NCI-H2081 (cell line): ENCODE measurements at regions not wholly inside any gene's neighbourhood (a gene's known extent, or its start where the extent isn't known, plus 50 kb on each side); places are given as distances from the start of the nearest gene placed in this dataset.
"Not testable (repeated sequence)": the region's sequence is repeated elsewhere in the genome, so short reads cannot be mapped to it uniquely, and the experiment has no call there.

ENCODE experiments used
- DNase-seq, 2 experiments: peaks; one replicate each; lab custom pipeline; 2025; lab: John Stamatoyannopoulos, UW

DNA sequence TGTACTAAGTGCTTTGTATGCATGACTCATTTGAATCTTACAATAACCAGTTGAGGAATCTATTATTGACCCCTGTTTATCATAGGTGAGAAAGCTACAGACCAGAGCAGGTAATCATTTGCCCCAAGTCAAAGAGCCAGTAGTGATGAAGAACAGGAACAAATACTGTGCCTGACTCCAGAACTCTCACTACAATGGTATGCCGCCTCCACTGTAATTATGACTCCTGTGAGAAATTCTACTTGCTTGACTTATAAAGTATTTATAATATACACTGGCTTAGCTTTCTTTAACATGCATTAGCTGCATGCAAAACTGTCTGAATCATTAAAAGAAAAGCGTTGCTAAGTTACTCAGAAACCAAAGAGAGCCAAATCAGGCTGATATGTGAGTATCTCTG, 92.6 kb downstream of the ZNF281 start:
- DNase-seq: no peak

DNA sequence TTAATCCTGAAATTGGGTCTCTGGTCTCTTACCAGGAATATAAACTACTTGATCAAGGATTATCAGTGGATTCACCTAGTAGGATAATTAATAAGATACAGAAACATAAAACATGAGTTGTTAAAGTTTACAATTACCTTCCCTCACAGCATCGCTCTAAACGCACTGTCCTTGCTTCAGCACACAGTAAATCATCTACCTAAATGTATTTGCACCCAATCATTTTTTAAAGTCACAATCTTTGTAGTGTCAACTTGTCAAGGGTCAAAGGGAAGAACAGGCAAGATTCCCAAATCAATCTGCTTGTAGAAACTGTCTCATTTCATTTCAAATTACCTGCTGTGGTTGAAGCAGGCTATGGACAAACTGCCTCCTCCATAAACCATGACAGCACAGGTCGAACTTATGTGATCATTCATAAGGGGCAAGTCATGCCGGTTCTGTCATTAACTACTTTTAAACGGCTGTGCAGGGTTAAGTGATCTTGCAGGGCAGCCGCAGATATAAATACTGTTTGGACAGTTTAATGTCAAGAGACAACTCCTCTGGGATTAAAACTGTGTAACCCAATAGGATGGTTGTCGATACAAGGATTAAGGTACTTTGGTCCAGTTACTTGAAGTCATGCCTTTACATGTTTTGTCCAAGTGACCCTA, 93.6 kb downstream of the ZNF281 start:
- DNase-seq: no peak

DNA sequence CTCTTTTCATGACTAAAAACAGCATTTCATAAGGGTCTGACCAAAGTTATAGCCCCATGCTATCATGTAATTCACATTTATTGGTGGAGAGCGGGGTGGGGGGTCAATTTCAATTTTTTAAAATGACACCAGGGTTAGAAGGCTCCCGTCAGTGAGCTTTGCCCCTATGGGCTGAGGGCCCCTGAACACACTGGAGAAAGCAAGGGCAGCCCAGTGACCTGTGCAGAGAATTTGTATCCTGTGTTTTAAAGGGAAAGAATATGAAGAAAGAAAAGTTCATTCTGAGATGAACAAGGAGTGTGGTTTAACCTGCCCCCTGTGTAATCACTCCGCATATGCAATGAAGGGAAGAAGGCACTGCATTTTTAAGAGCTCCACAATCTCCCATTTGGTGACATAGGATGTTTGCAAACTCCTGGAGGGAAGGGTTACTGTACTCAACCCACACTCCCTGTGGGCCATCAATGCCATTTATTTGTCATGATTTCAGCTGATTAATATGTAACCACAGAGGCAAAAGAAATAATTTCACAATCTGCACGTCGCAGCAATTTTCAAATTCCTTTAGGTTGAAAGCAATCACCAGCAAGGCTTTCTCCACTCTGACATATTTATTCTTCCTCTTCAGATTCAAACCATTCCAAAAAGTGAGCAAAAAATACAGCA, 95.6 kb downstream of the ZNF281 start:
- DNase-seq: no peak

DNA sequence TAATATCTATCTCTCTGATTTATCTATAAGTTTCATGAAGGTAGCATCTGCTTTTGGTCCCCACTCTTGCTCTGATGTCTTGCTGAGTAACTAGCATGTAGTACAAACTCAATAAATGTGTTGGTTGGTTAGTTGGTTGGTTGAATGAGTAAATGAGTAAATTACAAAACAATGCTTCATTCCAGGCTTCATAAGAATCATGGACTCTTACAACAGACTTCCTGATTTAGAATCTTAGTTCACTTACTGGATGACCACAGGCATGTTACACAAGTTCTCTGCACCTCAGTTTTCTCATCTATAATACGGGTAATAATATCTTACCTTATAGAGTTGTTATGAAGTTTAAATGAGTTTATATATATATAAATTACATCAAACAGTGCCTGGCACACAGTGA, 98.6 kb downstream of the ZNF281 start:
- DNase-seq: no peak

DNA sequence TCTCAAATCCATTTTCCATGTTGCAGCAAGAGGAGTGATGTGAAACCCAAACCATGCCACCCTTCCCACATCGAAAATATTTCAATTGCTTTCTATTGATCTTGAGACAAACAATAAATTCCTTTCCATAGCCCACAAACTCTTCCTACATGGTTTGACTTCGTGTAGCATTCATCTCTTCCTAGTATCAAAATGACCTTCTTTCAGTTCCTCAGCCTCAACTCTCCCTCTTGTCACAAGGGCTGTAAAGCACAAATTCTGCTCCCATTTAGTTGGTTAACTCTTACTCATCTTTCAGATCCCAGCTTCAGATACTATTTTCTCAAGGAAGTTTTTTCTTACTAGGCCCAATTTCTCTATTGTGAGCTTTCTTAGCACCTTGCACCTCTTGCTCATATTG, 99.0 kb downstream of the ZNF281 start:
- no peak for DNase-seq

DNA sequence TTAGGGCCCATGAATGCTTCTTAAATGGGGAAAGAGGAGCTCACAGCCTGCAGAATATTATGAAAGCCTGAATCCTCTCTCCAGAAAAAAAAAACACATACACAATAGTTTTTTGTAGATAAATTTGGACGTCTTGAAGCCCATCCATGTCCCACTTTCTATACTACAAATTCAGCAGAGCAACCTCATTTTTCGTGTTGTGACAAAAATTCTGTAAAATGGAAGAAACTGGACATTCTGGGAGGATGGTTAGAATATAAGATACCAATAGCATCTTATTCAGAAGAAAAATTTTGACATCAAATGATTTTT, 102.1 kb downstream of the ZNF281 start:
- no peak for DNase-seq

DNA sequence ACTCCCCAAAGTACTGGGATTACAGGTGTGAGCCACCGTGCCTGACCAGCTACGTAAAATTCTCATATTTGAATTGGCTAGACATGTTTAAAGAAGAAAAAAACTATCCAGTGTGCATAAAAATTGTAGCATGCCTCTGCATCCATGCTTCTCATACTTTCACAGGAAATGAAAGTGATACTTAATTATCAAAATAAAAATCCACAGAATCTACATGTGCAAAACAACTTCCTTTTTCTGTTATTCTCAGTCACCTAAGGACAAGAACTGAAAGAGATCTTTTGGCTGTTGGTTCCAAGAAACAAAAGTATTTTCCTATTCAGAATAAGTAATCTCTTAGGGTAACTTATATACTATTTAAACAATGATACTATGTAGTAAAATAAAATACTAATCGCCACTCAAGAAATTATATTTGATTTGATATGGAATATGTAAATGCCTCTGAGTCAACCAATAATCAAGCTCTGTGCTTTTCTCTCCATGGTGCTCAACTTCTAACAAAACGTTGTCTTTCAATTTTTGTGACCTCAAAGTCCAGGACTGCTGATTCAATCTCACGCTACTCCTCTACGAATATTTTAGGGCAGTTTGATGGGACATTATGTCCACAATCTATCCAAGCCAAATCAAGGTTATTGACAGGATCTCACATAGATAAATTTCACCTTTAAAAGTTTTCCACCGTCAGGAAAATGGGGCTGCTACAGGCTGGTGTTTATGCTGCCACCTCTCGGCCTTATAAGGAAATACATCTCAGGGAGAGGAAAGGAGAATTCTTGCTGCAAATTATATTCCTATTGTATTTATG, 102.7 kb downstream of the ZNF281 start:
- DNase-seq: peak; percentile 42 to 48

DNA sequence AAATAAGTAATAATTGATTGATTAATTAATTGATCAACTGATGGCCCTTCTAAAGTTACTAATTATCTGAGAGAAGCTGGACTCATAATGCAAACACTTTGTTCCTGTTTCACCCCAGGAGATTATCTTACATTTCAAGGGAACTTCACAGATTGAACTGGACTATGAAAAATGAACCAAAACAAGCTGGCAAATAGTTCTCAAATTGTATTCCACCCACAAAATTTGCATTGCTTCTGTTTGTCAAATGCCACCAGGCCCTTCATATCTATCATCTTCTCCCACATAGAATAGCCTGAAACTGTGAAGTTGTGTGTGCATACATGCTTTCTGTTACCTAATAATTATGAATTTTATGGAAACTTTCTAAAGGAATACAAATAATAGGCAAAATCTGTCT, 104.0 kb downstream of the ZNF281 start:
- no peak for DNase-seq

DNA sequence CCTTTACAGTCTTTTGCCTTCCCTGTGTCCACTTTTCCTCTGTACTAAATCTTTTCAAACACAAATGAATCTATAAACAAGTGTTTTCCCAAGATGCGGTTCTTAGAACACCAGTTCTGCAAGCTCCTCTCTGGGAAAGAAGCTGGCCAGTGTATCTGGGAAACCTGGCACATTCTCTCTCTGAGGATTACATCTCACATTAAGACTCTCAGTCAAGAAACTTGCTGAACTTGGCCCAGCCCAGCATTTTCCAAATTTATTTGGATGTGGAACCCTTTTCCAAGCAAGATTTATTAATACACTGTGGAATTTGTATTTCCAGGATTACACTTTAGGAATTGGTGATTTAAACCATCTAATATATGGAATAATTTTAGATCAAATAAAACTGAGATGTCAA, 105.7 kb downstream of the ZNF281 start:
- no peak for DNase-seq

DNA sequence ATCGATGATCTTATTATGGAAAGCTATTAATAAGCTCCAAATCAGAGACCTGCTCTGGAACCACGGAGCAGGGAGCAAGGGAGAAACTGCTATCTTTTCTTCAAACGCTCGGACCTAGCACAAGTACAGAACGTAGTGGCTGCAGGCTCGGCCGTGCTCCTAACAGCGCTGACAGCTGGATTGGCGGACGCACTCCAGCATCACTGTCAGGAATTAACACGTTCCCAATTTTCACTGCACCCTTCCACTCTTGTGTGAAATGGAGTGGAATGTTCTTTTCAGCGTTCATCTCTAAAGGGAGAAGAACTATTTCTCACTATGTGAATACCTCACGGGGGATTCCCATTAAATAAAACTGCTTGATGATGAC, 106.9 kb downstream of the ZNF281 start:
- no peak for DNase-seq

DNA sequence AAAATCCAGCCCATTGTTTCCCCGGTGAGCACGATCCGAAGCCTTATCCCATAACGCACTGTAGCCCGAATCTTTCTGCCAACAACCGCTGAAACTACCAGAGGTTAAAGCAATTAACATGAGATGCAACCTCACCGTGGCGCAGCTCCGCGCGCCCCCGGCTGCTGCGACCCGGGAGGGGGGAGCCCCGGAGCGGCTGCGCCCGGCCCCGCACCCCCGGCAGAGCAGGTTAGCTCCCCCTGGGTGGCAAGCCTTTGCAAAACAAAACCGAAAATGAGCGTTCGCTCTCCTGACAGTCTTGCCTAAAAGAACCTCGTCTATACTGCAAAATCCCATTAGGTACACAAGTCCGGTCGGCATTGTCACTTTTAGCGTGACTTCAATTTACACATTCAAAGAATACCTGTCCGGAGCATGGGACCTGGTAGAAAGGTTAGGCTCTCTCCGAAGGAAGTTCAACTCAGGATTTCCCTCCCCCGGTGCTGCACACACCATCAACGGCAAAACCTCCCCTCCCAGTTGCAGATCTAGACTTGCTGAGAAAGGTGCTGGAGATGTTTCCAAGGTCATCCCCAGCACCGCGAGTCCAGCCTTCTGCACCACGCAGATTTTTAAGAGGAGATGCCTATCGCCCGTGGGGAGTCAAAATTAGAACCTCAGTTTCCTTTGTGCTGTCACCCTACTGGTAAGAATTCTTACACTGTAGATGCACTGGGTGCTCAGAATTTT, 107.5 kb downstream of the ZNF281 start:
- peak; percentile 27 to 53 for DNase-seq

DNA sequence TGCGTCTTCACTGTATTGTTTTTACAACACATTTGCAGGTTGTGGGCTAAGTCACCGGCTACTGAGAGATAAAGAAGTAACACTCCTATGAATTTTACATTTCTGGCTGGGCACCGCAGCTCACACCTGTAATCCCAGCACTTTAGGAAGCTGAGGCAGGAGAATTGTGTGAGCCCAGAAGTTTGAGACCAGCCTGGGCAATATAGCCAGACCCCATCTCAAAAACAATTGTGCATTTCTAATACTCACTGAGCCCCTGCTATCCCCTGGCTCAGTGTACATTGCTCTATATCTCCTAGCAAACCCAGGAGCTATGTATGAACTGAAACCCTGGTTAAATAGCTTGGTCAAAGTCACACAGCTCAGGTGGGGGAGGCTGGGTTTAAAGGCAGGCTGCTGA, 108.7 kb downstream of the ZNF281 start:
- DNase-seq: no peak

DNA sequence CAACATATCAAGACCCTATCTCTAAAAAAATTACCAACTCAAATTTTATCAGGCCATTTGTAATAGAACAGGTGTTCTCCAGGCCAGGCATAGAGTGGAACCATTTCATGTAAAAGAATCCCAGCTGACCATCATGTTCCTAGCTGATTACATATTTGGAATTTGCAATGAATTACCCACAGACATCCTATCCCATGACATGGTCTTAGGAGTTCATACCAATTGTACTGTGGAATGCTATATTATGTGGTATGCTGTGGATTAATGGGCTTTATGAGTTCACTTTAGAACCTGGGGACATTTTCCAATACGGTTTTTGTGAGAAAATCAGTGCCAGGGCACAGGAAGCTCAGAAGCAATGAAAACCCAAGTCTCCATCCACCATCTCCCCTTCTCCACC, 110.3 kb downstream of the ZNF281 start:
- no peak for DNase-seq

DNA sequence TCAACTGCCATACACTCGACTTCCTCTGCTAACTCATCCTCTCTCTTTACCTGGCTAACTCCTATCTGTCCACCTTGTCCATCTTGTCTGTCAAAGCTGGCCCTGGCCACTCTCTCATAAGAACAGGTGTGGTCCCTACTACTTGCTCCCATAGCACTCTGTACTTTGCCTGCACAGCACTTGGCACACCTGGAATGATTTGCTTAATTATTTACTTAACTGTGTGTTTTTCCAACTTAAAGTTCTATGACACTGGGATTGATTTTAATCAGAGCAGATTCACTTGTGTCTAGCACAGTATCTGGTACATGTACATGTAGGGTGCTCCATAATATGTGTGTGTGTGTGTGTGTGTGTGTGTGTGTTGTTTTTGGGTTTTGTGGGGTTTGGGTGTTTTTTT, 111.6 kb downstream of the ZNF281 start:
- no peak for DNase-seq

DNA sequence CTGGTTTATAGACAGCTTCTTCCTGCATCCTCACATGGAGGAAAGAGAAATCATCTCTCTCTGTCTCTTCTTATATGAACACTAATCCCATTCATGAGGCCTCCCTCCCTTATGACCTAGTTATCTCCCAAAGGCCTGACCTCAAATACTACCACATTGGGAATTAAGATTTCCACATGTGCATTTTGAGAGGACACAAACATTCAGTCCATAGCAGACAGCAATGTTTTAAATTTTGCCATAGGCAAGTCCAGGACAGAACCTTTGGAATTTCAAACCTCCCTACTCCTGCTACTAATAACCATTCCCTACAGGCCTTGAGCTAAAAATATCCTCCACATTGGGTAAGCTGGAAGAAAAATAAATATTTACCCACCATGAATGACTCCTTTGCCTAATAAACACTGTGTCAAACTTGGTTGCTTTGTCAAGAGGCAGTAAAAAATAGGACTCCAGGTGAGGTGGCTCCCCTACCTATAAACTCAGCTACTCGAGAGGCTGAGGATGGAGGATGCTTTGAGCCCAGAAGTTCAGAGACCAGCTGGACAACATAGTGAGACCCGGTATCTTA, 113.7 kb downstream of the ZNF281 start:
- DNase-seq: peak in 1 of 2 experiments; percentile 13

DNA sequence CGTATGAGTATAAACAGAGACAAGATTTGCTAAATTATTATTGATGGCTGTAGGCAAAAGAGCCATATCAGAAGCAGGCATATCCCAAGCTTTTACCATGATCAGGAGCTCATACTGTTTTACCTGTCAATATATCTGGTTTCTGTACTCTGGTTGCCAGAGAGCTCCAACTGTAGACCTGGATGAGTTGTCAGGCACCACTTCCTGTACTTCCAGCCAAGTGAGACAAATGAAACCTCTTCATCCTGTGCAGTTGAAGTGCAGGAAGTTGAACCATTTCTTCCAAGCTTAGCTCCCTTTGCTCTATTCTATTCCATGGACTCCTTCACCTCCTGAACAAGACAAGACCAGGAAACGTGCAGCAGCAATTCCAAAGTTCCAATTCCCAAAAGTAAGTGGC, 115.6 kb downstream of the ZNF281 start:
- DNase-seq: no peak

DNA sequence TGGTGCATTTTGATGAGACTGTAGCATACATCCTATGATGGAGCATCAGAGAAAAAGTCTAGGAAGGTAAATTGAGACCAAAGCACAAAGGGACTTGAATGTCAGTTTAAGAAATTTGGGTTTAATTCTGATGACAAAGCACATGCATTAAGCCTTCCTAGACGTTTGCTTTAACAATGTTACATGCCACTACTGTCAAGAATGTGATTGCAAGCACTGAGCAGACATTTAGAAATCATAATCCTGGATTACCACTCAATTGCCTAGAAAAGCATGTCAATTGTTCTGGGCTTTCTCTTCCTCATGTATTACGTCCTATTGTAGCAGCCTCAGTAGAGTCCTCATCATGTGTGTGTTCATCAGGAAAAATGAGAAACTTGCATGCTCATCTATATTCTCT, 117.1 kb downstream of the ZNF281 start:
- no peak for DNase-seq

DNA sequence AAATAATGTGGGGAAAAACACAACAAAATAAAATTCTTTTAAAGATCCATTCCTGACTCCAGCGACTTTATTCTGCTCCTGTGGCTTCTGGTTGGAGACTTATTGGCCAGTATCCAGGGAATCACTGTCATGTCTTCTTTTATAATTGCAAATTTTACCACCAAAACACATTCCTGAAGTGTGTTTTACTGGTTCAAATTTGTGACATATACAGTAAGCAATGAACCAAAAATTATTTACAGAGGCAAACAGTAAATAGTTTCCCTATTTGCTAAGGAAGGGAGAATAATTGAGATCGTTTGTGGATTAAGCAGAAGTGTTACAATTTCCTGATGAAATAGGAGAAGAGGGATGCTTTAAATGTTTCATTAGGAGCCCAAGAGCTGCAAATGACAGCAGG, 118.7 kb downstream of the ZNF281 start:
- DNase-seq: no peak

DNA sequence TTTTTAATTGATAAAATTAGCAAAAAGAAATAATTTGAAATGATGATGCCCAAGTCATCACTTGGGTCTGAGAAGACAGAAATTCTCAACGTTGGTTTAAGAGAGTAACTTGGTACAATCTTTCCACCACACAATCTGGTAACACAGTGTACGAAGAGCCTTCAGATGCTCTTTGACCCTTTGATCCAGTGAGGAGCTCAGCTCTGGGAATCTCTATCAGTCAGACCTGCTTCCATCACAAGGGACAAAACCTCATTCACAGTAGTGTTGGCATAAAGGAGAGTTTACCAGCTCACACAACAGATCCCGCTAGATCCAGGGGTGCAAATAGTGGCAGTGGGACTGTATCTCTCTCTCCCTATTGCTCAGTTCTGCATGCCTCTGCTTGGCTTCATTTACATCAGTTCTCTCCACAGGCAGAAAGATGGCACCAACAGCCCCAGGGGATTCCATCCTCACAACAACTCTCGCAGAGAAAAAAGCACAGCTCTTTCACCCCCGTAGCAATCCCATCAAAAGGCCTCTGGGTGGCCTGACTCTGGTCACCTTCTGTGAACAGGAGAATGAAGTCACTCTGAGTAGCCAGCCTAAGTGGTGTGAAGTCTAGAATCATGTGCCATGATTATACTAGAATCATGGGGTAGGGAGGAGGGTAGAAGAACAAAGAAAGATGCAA, 119.7 kb downstream of the ZNF281 start:
- no peak for DNase-seq

DNA sequence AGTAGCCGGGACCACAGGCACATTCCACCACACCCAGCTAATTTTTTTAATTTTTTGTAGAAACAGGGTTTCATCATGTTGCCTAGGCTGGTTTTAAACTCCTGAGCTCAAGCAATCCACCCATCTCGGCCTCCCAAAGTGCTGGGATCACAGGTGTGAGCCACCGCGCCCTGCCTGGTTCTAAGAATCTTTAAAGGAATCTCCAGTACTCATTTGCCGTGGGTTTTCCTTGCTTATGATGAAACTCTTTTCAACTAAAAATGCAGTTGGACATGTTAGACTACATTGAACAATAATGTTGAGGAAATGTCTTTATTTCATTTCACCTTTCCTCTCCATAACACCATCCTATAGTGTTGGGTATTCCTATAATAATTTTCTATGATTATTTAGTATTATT, 121.6 kb downstream of the ZNF281 start:
- no peak for DNase-seq

DNA sequence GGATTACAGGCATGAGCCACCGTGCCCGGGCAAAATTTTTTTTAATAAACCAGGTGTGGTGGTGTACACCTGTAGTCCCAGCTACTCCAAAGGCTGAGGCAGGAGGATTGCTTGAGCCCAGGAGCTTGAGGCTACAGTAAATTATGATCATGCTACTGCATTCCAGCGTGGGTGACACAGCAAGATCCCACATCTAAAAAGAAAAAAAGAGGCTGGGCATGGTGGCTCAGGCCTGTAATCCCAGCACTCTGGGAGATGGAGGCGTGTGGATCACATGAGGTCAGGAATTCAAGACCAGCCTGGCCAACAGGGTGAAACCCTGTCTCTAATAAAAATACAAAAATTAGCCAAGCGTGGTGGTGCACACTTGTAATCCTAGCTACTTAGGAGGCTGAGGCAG, 125.6 kb downstream of the ZNF281 start:
- not testable (repeated sequence) for DNase-seq
